SJCRH30 (cell line): ENCODE measurements at regions not wholly inside any gene's neighbourhood (a gene's known extent, or its start where the extent isn't known, plus 50 kb on each side); places are given as distances from the start of the nearest gene placed in this dataset.
"Not testable (repeated sequence)": the region's sequence is repeated elsewhere in the genome, so short reads cannot be mapped to it uniquely, and the experiment has no call there.

Experiments used
- DNase-seq, 2 experiments: peaks; one replicate each; pipeline ENCODE4 v3.0.0-alpha.2; 2015 to 2020
- H3K27ac ChIP-seq: fragments of 250-450 bp; sonication (Bioruptor Pico); 2 replicates; pipeline ENCODE4 v1.5.1; 2020; ENCODE audit warnings: mild to moderate bottlenecking, moderate library complexity
- H3K27me3 ChIP-seq: fragments of 250-450 bp; sonication (Bioruptor Pico); 2 replicates; pipeline ENCODE4 v1.5.1; 2020; ENCODE audit warnings: mild to moderate bottlenecking, moderate library complexity
- H3K36me3 ChIP-seq: fragments of 250-450 bp; sonication (Bioruptor Pico); 2 replicates; pipeline ENCODE4 v1.5.1; 2020; ENCODE audit warnings: mild to moderate bottlenecking, moderate library complexity
- H3K4me1 ChIP-seq: fragments of 250-450 bp; sonication (Bioruptor Pico); 2 replicates; pipeline ENCODE4 v1.5.1; 2020; ENCODE audit warnings: mild to moderate bottlenecking, moderate library complexity
- H3K4me3 ChIP-seq: fragments of 250-450 bp; sonication (Bioruptor Pico); 2 replicates; pipeline ENCODE4 v1.5.1; 2020; ENCODE audit warnings: mild to moderate bottlenecking, moderate library complexity
- H3K9me3 ChIP-seq: fragments of 250-450 bp; sonication (Bioruptor Pico); replicated peaks from 2 replicates; pipeline ENCODE4 v1.5.1; 2020; ENCODE audit warnings: mild to moderate bottlenecking, moderate library complexity

DNA sequence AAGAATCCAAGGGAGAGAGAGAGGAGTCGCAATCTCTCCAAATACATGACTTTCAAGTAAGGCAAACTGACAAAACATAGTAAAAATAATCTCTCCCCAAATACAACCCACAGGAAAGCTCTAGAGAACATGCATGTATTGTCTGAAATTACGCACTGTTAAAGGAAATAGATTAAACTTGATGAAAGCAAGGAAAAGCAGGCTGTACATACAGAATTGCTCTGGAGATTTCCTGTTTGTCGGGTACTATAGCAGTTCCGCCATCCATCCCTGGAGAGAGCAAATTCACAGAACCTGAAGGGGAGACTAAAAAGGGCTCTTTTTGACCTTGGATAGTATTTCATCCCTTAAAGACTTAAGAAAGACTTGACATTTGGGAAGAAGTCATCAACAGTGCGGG, 170.2 kb upstream of the BET1 start:
- no peaks in the 10 kb centered on the region for H3K9me3 ChIP-seq
- no peaks in the 10 kb centered on the region for H3K36me3 ChIP-seq
- no peak overlapping the region for H3K27ac ChIP-seq
- peaks cover 5% of the 10 kb centered on the region; the same call in 1 of the 2 replicates for H3K4me1 ChIP-seq
- H3K27me3 ChIP-seq = no peaks in the 10 kb centered on the region
- DNase-seq = no peak
- no peak overlapping the region for H3K4me3 ChIP-seq

DNA sequence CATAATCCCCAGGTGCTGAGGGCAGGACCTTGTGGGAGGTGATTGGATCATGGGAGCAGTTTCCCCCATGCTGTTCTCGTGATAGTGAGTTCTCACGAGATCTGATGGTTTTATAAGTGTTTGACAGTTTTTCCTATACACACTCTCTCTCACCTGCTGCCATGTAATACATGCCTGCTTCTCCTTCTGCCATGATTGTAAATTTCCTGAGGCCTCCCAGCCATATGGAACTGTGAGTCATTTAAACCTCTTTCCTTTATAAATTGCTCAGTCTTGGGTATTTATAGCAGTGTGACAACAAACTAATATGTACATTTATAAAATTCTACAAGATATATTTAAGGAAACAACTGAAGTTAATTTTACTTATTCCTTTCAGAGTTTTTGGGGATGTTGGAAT, 170.8 kb upstream of the BET1 start:
- no peaks in the 10 kb centered on the region for H3K27me3 ChIP-seq
- DNase-seq = no peak
- H3K4me3 ChIP-seq = no peak overlapping the region
- no peaks in the 10 kb centered on the region for H3K9me3 ChIP-seq
- H3K4me1 ChIP-seq = peaks cover 5% of the 10 kb centered on the region; the same call in 1 of the 2 replicates
- H3K27ac ChIP-seq = no peak overlapping the region
- H3K36me3 ChIP-seq = no peaks in the 10 kb centered on the region

DNA sequence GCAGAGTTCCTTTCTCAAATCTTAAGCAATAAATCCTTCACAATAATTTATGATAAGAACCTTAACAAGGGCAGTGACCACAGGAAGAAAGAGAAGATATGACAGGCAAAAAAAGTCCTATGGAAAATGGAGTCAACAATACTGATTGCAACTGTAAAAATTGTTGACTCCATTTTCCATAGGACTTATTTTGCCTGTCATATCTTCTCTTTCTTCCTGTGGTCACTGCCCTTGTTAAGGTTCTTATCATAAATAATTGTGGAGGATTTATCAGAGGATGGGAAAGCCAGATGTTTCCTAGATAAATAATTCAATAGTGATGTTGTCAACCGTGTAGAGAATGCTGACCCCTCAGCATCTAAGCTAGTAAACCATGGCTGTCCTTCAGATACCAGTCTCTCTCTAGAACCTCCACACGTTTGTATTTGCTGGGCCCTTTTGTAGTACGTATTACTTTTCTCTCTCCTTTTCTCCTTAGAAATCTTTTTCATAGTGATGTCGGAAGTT, 172.6 kb upstream of the BET1 start:
- Histone ChIP-seq H3K36me3 (no peaks in the 10 kb centered on the region), H3K9me3 (no peaks in the 10 kb centered on the region), H3K4me3 (no peak overlapping the region), H3K4me1 (peaks cover 5% of the 10 kb centered on the region; the same call in 1 of the 2 replicates), H3K27ac (no peak overlapping the region), H3K27me3 (no peaks in the 10 kb centered on the region)
- DNase-seq = no peak

DNA sequence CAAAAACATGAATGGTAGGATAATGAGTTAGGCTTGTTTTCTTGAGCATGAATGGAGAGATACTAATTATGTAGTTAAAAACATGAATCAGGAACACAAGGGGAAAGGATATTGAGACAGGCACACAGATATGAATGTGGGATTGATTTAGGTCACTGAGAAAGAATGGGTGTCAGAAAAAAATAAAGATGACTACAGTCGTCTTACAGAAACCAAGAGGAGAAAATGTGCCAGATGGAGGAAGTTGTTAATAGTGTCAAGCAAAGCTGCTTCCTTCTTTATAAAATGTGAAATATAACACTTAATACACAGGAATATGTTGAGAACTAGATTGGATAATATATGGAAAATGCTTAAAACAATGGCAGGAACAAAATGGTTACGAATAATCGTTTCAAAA, 173.3 kb upstream of the BET1 start:
- Histone ChIP-seq H3K36me3 (no peaks in the 10 kb centered on the region), H3K4me3 (no peak overlapping the region), H3K9me3 (peaks cover 4% of the 10 kb centered on the region), H3K27ac (no peak overlapping the region), H3K4me1 (peaks cover 5% of the 10 kb centered on the region; the same call in 1 of the 2 replicates), H3K27me3 (no peaks in the 10 kb centered on the region)
- no peak for DNase-seq

DNA sequence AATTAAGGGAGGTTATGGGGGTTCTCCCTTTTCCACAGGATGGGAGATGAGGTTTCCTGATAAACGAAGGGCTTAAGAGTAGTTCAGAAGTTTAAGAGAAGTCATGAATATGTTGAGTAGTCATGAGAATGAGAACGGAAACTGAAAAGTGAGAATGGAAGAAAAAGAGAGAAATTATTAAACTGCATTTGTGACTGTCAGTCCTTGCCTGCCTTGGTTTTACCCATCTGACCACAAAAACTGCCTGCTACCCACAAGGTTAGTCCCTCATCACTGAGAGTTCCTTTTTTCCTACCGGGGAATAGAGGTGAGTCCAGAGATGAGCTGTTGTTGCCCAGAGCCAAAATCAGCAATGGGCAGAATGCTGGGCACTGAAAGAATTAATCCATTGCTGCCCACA, 174.1 kb upstream of the BET1 start:
- DNase-seq = no peak
- Histone ChIP-seq H3K4me3 (no peak overlapping the region), H3K27ac (no peak overlapping the region), H3K9me3 (peaks cover 4% of the 10 kb centered on the region), H3K36me3 (no peaks in the 10 kb centered on the region), H3K4me1 (peaks cover 10% of the 10 kb centered on the region; the same call in 1 of the 2 replicates), H3K27me3 (no peaks in the 10 kb centered on the region)

DNA sequence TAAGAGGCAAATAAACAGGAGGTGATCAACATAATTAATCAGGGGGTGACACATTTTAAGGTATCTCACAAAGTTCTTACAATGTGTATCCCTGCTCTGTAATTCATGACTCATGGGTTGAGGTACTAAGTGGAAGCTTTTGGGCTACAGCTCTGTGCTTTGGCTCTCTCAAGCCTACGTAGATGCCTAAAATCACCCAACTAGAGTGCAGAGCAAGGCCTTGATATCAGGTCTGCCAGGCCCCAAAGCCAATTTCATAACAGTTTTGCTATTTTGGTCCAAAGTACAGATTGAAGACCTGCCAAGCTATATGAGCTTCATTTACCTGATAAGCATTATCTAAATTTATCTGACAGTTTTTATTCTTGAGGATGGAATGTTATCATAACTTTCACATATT, 175.3 kb upstream of the BET1 start:
- H3K4me1 ChIP-seq = peaks cover 19% of the 10 kb centered on the region
- DNase-seq = no peak
- H3K27ac ChIP-seq = no peak overlapping the region
- H3K9me3 ChIP-seq = peaks cover 4% of the 10 kb centered on the region
- no peaks in the 10 kb centered on the region for H3K36me3 ChIP-seq
- no peak overlapping the region for H3K4me3 ChIP-seq
- no peaks in the 10 kb centered on the region for H3K27me3 ChIP-seq

DNA sequence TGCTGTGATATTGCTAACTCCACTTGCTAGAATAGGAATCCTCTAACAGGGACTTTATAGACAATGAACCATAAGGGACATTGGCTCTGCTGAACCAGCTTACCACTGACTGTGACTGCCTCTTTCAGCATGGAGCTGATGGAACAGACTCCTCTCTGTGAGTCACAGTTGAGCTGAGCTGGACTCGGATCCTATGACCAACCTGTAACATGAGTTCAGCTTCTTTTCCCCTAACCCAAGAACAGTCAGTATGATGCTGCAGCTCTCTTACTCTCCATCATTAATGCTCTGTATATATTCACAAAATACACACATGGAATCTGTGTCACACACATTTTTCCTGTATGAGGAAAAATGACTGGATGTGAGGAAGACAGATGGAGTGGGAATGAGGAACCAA, 177.9 kb upstream of the BET1 start:
- H3K36me3 ChIP-seq = no peaks in the 10 kb centered on the region
- peak; percentile 9 to 37 for DNase-seq
- H3K27me3 ChIP-seq = no peaks in the 10 kb centered on the region
- H3K4me3 ChIP-seq = no peak overlapping the region
- peaks cover 14% of the 10 kb centered on the region for H3K4me1 ChIP-seq
- no peak overlapping the region for H3K27ac ChIP-seq
- peaks cover 4% of the 10 kb centered on the region for H3K9me3 ChIP-seq

DNA sequence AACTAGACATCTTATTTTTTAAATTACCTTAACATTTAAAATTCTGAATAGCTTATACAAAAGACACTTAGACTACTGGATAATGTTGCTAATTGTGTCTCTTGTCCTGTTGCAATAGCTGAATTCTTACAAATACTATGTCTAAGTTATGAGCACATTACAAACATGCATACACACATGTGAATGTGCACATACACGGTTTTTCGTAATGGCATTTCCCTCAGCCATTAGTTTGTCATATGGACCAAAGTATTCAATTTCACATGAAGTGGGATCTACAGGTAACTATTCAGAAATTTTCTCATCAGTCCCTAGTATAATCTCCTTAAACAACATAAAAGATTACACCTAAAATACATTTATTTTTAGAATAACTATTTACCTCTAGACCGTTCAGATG, 178.6 kb upstream of the BET1 start:
- DNase-seq = no peak
- H3K27ac ChIP-seq = peak overlapping the region; percentile 79

DNA sequence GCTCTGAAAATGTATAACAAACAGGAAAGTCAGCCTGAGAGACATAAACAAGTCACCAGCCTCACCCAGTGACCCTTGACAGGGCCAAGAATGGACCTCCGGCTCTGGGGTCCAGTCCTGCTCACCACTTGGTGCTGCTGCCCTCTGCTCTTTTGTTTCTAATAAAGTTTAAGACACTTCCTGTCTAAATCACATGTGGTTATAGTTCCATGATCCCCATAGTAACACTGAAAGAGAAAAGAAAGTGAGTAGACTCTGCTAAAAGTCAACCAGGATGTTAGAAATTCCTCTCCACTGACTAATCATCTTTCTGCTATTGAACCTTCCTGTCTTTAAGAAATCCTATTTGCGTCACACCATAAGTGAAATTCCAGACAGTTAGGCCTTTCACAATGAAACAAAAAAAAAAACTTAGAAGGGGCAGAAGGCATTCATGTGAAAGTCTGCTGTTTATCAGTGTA, 179.2 kb upstream of the BET1 start:
- no peak overlapping the region for H3K4me3 ChIP-seq

More for the DNA sequence above, 178.6 kb upstream of the BET1 start:
- Histone ChIP-seq H3K4me1 (peaks cover 14% of the 10 kb centered on the region), H3K9me3 (peaks cover 4% of the 10 kb centered on the region), H3K36me3 (no peaks in the 10 kb centered on the region), H3K27me3 (no peaks in the 10 kb centered on the region), H3K4me3 (no peak overlapping the region)

DNA sequence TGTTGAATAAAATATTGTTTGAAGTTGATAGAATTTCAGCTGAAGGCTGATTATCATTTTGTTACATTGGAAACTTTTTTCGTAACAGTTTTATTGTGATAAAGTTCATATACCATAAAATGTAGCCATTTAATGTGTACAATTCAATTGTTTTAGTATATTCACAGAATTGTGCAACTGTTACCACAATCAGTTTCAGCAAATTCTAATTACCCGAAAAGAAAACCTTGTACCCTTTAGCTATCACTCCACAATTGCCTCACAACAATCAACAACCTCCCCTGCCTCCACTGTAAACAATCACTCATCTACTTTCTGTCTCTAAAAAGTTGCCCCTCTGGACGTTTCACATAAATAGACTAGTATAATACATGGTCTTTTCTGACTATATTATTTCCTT, 179.7 kb upstream of the BET1 start:
- Histone ChIP-seq H3K9me3 (peaks cover 4% of the 10 kb centered on the region), H3K4me1 (peaks cover 14% of the 10 kb centered on the region), H3K27me3 (no peaks in the 10 kb centered on the region), H3K4me3 (no peak overlapping the region), H3K36me3 (no peaks in the 10 kb centered on the region), H3K27ac (peak overlapping the region; percentile 79)
- DNase-seq = no peak

More for the DNA sequence above, 179.2 kb upstream of the BET1 start:
- peaks cover 4% of the 10 kb centered on the region for H3K9me3 ChIP-seq
- peak overlapping the region; percentile 79 for H3K27ac ChIP-seq
- peaks cover 14% of the 10 kb centered on the region for H3K4me1 ChIP-seq
- H3K36me3 ChIP-seq = no peaks in the 10 kb centered on the region
- peak; percentile 26 to 83 for DNase-seq
- H3K27me3 ChIP-seq = no peaks in the 10 kb centered on the region

DNA sequence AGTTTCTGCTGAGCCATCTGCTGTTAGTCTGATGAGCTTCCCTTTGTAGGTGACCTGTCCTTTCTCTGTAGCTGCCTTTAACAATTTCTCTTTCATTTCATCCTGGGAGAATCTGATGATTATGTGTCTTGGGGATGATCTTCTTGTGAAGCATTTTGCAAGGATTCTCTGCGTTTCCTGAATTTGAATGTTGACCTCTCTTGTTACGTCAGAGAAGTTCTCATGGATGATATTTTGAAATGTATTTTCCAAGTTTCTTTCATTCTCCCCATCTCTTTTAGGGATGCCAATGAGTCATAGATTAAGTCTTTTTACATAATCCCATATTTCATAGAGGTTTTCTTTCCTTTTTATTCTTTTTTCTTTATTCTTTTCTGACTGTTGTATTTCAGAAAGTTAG, 184.2 kb upstream of the BET1 start:
- DNase-seq = no peak
- Histone ChIP-seq H3K27me3 (no peaks in the 10 kb centered on the region), H3K36me3 (no peaks in the 10 kb centered on the region), H3K4me1 (peaks cover 20% of the 10 kb centered on the region), H3K9me3 (peaks cover 8% of the 10 kb centered on the region), H3K4me3 (no peak overlapping the region), H3K27ac (no peak overlapping the region)

DNA sequence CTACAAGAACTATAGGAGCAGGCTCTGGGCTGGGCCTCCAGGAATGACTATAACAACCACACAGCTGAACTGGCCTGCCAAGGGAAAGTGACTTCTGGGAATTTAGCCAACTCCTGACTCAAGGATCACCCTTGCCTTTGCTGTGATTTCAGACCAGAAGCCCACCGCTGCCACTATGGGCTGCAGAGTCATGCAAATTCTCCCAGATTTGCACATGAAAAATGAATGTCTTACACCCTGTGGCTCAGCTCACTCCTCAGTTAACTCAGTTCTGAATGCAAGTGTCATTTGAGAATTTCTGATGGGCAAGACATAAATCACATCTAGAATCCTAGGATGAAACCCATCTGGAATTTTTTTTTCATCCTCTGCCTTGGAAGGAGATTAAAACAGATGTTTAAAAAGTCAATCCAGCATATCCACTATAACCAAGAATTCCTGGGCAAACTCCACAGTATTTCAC, 186.5 kb upstream of the BET1 start:
- Histone ChIP-seq H3K4me1 (peaks cover 12% of the 10 kb centered on the region), H3K27me3 (no peaks in the 10 kb centered on the region), H3K36me3 (no peaks in the 10 kb centered on the region), H3K27ac (no peak overlapping the region; the same call in 1 of the 2 replicates), H3K4me3 (no peak overlapping the region), H3K9me3 (peaks cover 8% of the 10 kb centered on the region)
- DNase-seq = peak; percentile 78 to 89

DNA sequence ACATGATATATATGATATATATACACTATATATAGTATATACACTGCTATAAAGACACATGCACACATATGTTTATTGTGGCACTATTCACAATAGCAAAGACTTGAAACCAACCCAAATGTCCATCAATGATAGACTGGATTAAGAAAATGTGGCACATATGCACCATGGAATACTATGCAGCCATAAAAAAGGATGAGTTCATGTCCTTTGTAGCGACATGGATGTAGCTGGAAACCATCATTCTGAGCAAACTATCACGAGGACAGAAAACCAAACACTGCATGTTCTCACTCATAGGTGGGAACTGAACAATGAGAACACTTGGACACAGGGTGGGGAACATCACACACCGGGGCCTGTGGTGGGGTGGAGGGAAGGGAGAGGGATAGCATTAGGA, 190.3 kb upstream of the BET1 start:
- not testable (repeated sequence) for H3K27ac ChIP-seq, H3K9me3 ChIP-seq, H3K27me3 ChIP-seq, DNase-seq, H3K4me3 ChIP-seq, H3K36me3 ChIP-seq
- H3K4me1 ChIP-seq = peaks cover 12% of the 10 kb centered on the region

DNA sequence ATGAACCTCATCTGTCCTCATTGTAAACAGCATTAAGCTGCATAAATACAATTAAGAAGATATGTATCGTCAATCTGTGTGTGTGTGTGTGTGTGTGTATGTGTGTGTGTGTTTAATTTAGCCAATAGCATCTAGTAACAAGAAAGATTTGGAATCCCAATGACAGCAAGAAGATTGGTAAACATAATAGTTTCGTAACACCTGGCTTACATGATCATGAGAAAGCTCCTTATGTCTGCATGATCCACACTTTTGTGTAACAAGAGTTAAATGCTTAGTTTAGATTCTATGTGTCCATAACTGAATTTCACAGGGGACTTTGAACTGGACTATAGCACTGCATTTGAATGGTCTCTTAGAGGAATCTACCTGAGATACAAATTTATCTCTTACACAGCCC, 191.0 kb upstream of the BET1 start:
- Histone ChIP-seq H3K4me3 (no peak overlapping the region), H3K27me3 (no peaks in the 10 kb centered on the region), H3K9me3 (peaks cover 8% of the 10 kb centered on the region), H3K36me3 (no peaks in the 10 kb centered on the region), H3K27ac (no peak overlapping the region), H3K4me1 (peaks cover 8% of the 10 kb centered on the region)
- DNase-seq = no peak

DNA sequence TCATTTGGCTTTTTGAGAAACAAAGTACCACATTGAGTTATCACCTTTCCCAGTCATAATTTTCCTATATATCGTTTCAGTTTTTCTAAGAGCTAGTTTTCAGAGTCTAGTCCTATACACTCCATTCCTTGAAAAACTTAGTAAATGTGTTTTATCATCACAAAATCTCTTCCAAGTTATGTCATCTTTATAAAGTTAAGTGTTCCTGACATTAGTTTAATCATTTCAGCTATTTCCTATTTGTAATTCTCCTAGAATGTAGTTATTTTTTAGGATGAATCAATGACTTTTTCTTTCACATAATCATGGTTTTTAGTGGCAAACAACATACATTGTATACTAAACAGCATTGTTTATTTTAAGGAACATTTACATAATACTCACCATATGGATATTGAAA, 191.7 kb upstream of the BET1 start:
- DNase-seq = no peak
- H3K27me3 ChIP-seq = no peaks in the 10 kb centered on the region
- H3K27ac ChIP-seq = no peak overlapping the region
- peaks cover 3% of the 10 kb centered on the region for H3K4me1 ChIP-seq
- peaks cover 8% of the 10 kb centered on the region for H3K9me3 ChIP-seq
- no peaks in the 10 kb centered on the region for H3K36me3 ChIP-seq
- no peak overlapping the region for H3K4me3 ChIP-seq

DNA sequence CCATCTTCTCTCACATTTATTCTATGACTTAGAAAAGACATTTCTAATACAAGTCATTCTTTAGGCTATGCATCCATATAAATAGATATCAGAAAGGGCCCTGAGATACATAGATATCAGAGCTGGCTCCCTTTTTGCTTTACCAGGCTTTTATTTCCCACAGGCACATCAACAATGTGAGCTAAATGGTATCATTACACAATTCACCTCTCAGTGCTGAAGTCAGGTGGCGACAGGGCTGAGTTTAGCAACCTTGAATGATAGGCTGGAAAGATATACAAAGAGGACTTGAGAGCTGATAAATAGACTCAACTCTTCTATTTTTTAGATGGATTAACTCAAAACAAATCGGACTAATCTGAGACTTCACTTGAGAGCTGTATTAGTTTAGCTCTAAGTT, 189.2 kb upstream of the COL1A2 start:
- H3K27ac ChIP-seq = no peak overlapping the region
- H3K9me3 ChIP-seq = no peaks in the 10 kb centered on the region
- no peak for DNase-seq

More for the DNA sequence above, 189.2 kb upstream of the COL1A2 start:
- H3K4me3 ChIP-seq = no peak overlapping the region
- no peaks in the 10 kb centered on the region for H3K27me3 ChIP-seq
- H3K4me1 ChIP-seq = no peaks in the 10 kb centered on the region
- H3K36me3 ChIP-seq = no peaks in the 10 kb centered on the region
